HL-60 (cell line): ENCODE measurements at regions not wholly inside any gene's neighbourhood (a gene's known extent, or its start where the extent isn't known, plus 50 kb on each side); places are given as distances from the start of the nearest gene placed in this dataset.

ENCODE experiments used
- CTCF ChIP-seq: IDR thresholded peaks from one replicate; pipeline ENCODE4 v1.5.1; 2011; ENCODE audit warnings: low read length, control low read depth, inconsistent platforms; ENCODE audit not compliant: insufficient read depth
- SPI1 ChIP-seq: IDR thresholded peaks from 2 replicates; pipeline ENCODE4 v1.6.1; 2012; ENCODE audit warnings: low read depth, mild to moderate bottlenecking, borderline replicate concordance

- TF ChIP-seq CTCF (no peak), SPI1 (no peak)
Measured at GRCh38 chr2:2960441-2961133, 417.0 kb downstream of the EIPR1 start.
